ENCODE measurements at regions not wholly inside any gene's neighbourhood (a gene's known extent, or its start where the extent isn't known, plus 50 kb on each side); places are given as distances from the start of the nearest gene placed in this dataset.

DNA sequence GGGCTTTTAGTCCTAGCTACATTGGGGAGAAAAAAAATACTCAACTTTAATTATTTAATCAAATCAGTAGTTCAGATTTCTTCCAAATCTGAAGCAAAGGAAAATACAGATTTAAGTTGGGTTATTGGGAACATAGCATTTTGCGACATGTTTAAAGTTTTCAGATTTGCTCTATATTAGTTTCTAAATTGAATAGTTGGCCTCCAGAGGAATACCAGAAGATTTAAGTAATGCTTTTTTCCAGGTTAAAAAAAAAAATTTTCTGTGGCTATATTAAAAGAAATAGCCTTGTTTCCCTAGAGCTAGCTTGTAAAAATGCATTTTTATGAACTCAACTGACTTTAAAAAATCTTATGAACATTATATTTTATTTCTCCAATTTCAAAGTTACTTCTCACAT is 115.9 kb downstream of the DDX53 start:
- TF ChIP-seq, protein P1, sequence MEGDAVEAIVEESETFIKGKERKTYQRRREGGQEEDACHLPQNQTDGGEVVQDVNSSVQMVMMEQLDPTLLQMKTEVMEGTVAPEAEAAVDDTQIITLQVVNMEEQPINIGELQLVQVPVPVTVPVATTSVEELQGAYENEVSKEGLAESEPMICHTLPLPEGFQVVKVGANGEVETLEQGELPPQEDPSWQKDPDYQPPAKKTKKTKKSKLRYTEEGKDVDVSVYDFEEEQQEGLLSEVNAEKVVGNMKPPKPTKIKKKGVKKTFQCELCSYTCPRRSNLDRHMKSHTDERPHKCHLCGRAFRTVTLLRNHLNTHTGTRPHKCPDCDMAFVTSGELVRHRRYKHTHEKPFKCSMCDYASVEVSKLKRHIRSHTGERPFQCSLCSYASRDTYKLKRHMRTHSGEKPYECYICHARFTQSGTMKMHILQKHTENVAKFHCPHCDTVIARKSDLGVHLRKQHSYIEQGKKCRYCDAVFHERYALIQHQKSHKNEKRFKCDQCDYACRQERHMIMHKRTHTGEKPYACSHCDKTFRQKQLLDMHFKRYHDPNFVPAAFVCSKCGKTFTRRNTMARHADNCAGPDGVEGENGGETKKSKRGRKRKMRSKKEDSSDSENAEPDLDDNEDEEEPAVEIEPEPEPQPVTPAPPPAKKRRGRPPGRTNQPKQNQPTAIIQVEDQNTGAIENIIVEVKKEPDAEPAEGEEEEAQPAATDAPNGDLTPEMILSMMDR (IDR thresholded peaks at IDR 0.05; ENCODE audit: low read depth, low read length) = no peak
- no peak for TF ChIP-seq EZH2phosphoT487 (IDR thresholded peaks at IDR 0.05; ENCODE audit: low read depth)
- H3K79me2 ChIP-seq (ENCODE audit: low read length) = no peaks in the 10 kb centered on the region
- no peaks in the 10 kb centered on the region for H4K20me1 ChIP-seq (ENCODE audit: insufficient read depth, low read length)
- H3K9me3 ChIP-seq (ENCODE audit: insufficient read depth, low read length) = no peaks in the 10 kb centered on the region
- no peaks in the 10 kb centered on the region for H3K27me3 ChIP-seq (ENCODE audit: low read depth, low read length)
- H3K4me1 ChIP-seq (ENCODE audit: low read length) = no peaks in the 10 kb centered on the region
- no peak overlapping the region for H3K9ac ChIP-seq (ENCODE audit: low read length)
- no peak overlapping the region for H3K4me2 ChIP-seq (ENCODE audit: low read length)
- H2AFZ ChIP-seq (ENCODE audit: low read depth, low read length) = no peak overlapping the region
- no peak overlapping the region for H3K27ac ChIP-seq (ENCODE audit: low read length)
- H3K36me3 ChIP-seq (replicated peaks; ENCODE audit: low read depth, low read length) = no peaks in the 10 kb centered on the region
- no peak overlapping the region for H3K4me3 ChIP-seq (ENCODE audit: low read length)

DNA sequence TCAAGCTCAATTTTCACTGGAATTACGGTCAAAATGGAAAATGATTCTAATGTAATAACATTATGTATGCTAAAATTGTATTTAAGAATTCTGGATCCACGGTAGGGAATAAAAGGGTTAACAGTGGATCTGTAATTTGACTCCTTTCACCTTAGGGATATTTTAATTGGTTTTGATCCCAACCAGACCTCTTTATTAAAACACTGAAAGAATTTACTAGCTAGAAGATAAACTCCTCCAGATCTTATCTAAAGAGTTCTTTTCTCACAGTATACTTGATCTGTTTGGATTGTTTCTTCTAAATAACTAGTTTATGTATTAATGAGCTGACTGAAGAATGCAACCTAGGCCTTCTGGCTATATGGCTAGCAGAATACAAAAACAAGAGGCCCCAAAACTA is 118.4 kb downstream of the DDX53 start:
- no peaks in the 10 kb centered on the region for H3K27me3 ChIP-seq (ENCODE audit: low read depth, low read length)
- H4K20me1 ChIP-seq (ENCODE audit: insufficient read depth, low read length) = no peaks in the 10 kb centered on the region
- TF ChIP-seq, protein P1 (IDR thresholded peaks at IDR 0.05; ENCODE audit: low read depth, low read length) = no peak
- no peak for TF ChIP-seq EZH2phosphoT487 (IDR thresholded peaks at IDR 0.05; ENCODE audit: low read depth)
- no peaks in the 10 kb centered on the region for H3K36me3 ChIP-seq (replicated peaks; ENCODE audit: low read depth, low read length)
- no peak overlapping the region for H3K9ac ChIP-seq (ENCODE audit: low read length)
- no peak overlapping the region for H3K4me2 ChIP-seq (ENCODE audit: low read length)
- H3K27ac ChIP-seq (ENCODE audit: low read length) = no peak overlapping the region
- H3K4me1 ChIP-seq (ENCODE audit: low read length) = no peaks in the 10 kb centered on the region
- H3K4me3 ChIP-seq (ENCODE audit: low read length) = no peak overlapping the region
- H2AFZ ChIP-seq (ENCODE audit: low read depth, low read length) = no peak overlapping the region
- H3K79me2 ChIP-seq (ENCODE audit: low read length) = no peaks in the 10 kb centered on the region
- no peaks in the 10 kb centered on the region for H3K9me3 ChIP-seq (ENCODE audit: insufficient read depth, low read length)

DNA sequence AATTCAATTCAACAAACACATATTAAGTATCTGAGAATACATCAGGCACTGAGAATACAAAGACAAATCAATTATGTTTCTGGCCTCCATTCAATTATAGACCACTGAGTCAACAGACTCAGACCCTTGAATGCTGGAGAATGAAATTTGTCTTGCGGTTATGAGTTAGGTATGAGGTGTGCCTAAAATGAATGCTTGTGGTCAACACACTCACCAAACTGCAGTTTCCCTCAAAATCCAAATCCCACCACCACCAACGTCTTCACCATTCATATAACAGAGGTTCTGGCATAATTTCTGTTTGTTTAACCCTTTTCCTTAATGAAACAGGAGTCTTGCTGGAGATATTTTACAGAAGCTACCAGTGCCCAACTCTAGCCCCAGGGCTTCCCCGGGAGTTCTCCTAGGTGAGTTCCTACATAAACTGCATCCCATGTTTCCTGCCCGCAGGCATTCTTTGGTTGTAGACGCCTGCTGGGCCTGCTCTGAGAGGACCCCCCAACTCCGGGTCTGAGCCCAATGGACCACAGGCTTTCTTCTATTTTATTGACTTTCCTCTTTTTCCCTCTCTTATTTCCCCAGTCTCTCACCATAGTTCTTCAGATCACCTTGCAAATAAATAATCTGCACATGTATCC is 119.2 kb downstream of the DDX53 start:
- H3K9me3 ChIP-seq (ENCODE audit: insufficient read depth, low read length) = no peaks in the 10 kb centered on the region
- TF ChIP-seq, protein P1 (IDR thresholded peaks at IDR 0.05; ENCODE audit: low read depth, low read length) = no peak
- no peak for TF ChIP-seq EZH2phosphoT487 (IDR thresholded peaks at IDR 0.05; ENCODE audit: low read depth)

DNA sequence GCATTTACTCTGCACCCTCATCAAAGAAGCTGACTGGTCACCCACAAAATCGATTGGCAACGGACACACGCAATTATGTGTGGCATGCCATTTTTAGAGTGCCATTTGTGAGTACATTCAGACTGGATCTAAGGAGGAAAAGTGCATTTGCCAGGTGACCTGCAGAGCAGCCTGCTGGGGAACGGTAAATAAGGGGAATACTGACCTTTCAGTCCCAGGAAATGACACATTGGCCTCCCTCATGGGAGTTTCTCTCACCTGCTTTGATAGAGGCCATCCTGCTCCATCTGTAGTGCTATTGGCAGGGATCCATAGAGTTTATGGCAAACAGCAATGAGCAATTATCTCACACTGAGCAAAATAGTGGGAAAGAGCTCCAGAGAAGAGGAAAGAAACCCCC is 127.8 kb downstream of the DDX53 start:
- no peak overlapping the region for H3K9ac ChIP-seq (ENCODE audit: low read length)
- H3K27ac ChIP-seq (ENCODE audit: low read length) = no peak overlapping the region
- no peaks in the 10 kb centered on the region for H3K9me3 ChIP-seq (ENCODE audit: insufficient read depth, low read length)
- H3K4me3 ChIP-seq (ENCODE audit: low read length) = no peak overlapping the region
- H3K36me3 ChIP-seq (replicated peaks; ENCODE audit: low read depth, low read length) = no peaks in the 10 kb centered on the region
- H3K27me3 ChIP-seq (ENCODE audit: low read depth, low read length) = no peaks in the 10 kb centered on the region
- no peaks in the 10 kb centered on the region for H4K20me1 ChIP-seq (ENCODE audit: insufficient read depth, low read length)
- TF ChIP-seq EZH2phosphoT487 (IDR thresholded peaks at IDR 0.05; ENCODE audit: low read depth) = no peak
- TF ChIP-seq, protein P1 (IDR thresholded peaks at IDR 0.05; ENCODE audit: low read depth, low read length) = no peak
- peaks cover 6% of the 10 kb centered on the region; the same call in 1 of the 2 replicates for H3K4me1 ChIP-seq (ENCODE audit: low read length)
- no peaks in the 10 kb centered on the region for H3K79me2 ChIP-seq (ENCODE audit: low read length)
- H2AFZ ChIP-seq (ENCODE audit: low read depth, low read length) = no peak overlapping the region
- H3K4me2 ChIP-seq (ENCODE audit: low read length) = no peak overlapping the region

More for the DNA sequence above, 119.2 kb downstream of the DDX53 start:
- no peaks in the 10 kb centered on the region for H3K4me1 ChIP-seq (ENCODE audit: low read length)
- no peak overlapping the region for H3K27ac ChIP-seq (ENCODE audit: low read length)
- no peak overlapping the region for H3K4me3 ChIP-seq (ENCODE audit: low read length)
- no peaks in the 10 kb centered on the region for H3K36me3 ChIP-seq (replicated peaks; ENCODE audit: low read depth, low read length)
- no peaks in the 10 kb centered on the region for H4K20me1 ChIP-seq (ENCODE audit: insufficient read depth, low read length)
- H3K79me2 ChIP-seq (ENCODE audit: low read length) = no peaks in the 10 kb centered on the region
- no peak overlapping the region for H3K9ac ChIP-seq (ENCODE audit: low read length)
- no peaks in the 10 kb centered on the region for H3K27me3 ChIP-seq (ENCODE audit: low read depth, low read length)
- H3K4me2 ChIP-seq (ENCODE audit: low read length) = no peak overlapping the region
- no peak overlapping the region for H2AFZ ChIP-seq (ENCODE audit: low read depth, low read length)

Measured in OCI-LY3 (cell line).